Epithelial cell of esophagus (primary cell): ENCODE measurements at regions not wholly inside any gene's neighbourhood (a gene's known extent, or its start where the extent isn't known, plus 50 kb on each side); places are given as distances from the start of the nearest gene placed in this dataset.

ENCODE experiments used
- DNase-seq: peaks from one replicate; pipeline ENCODE4 v3.0.0; 2010; ENCODE audit warnings: low read depth
- H3K4me3 ChIP-seq: 2 replicates; pipeline ENCODE4 v1.5.1; 2011; ENCODE audit warnings: mild to moderate bottlenecking, low read length, control low read depth
- TF ChIP-seq, protein P1 (sequence below): IDR thresholded peaks from 2 replicates; pipeline ENCODE4 v1.5.1; 2011; ENCODE audit warnings: low read depth, mild to moderate bottlenecking, low read length, control low read depth, inconsistent platforms; ENCODE audit not compliant: insufficient read depth; ENCODE audit errors: missing control alignments

DNA sequence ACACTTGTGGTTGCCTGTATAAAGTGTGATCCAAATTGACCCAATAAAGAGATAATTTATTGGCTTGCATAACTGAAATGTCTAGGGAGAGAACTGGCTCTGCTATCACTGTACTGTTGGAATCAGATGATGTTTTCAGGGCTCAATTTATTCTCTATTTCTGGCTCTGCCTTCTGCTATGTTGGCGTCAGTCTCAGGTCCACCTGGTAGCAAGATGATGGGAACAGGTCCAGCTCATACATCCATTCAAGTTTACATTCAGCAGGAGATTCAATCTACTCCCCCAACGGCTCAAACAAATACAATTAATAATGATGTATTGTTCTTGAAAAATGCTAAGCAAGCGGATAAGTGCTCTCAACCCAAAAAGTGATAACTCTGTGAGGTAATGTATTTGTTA lies 297.7 kb upstream of the SYT4 start:
- H3K4me3 ChIP-seq: no peak overlapping the region
- no peak for DNase-seq
- TF ChIP-seq, protein P1, sequence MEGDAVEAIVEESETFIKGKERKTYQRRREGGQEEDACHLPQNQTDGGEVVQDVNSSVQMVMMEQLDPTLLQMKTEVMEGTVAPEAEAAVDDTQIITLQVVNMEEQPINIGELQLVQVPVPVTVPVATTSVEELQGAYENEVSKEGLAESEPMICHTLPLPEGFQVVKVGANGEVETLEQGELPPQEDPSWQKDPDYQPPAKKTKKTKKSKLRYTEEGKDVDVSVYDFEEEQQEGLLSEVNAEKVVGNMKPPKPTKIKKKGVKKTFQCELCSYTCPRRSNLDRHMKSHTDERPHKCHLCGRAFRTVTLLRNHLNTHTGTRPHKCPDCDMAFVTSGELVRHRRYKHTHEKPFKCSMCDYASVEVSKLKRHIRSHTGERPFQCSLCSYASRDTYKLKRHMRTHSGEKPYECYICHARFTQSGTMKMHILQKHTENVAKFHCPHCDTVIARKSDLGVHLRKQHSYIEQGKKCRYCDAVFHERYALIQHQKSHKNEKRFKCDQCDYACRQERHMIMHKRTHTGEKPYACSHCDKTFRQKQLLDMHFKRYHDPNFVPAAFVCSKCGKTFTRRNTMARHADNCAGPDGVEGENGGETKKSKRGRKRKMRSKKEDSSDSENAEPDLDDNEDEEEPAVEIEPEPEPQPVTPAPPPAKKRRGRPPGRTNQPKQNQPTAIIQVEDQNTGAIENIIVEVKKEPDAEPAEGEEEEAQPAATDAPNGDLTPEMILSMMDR: no peak

DNA sequence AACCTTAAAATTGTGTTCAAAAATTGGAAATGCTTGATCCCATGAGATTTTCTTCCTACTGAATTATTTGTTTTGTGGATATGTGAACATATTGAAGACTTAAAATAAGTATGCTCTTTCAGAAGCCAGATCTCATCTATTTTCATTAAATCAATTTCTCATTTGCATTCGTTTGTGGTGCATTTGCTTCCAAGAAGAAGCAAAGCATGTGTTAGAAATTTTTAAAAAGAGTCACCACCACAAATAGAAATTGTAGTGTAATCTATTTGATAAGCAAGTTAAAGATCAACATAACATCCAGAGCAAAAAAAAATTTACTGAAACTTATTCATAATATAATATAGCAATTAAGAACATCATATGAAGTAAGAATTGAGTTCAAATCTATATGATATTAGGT lies 300.9 kb upstream of the SYT4 start:
- no peak for DNase-seq
- TF ChIP-seq, protein P1: no peak
- H3K4me3 ChIP-seq: no peak overlapping the region

DNA sequence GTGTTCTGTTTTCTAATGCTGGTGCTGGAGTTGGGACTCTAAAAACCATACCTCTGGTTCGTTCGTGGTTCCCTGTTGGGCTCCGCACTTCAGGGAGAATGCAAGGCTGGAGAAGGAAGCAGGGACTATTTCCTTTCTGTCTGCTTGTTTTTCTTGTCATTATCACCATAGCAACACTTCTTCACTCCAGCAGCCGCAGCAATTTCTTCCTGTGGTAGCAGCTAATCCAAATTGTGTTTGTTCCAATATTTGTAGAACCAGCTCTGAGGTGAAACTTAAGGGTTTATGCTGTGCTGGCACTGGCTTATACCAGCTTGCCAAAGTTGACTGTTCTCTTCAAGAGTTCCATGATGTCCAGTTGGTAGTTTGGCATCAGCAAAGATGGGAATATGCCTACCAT lies 301.4 kb upstream of the SYT4 start:
- TF ChIP-seq, protein P1: no peak
- DNase-seq: no peak
- H3K4me3 ChIP-seq: no peak overlapping the region

DNA sequence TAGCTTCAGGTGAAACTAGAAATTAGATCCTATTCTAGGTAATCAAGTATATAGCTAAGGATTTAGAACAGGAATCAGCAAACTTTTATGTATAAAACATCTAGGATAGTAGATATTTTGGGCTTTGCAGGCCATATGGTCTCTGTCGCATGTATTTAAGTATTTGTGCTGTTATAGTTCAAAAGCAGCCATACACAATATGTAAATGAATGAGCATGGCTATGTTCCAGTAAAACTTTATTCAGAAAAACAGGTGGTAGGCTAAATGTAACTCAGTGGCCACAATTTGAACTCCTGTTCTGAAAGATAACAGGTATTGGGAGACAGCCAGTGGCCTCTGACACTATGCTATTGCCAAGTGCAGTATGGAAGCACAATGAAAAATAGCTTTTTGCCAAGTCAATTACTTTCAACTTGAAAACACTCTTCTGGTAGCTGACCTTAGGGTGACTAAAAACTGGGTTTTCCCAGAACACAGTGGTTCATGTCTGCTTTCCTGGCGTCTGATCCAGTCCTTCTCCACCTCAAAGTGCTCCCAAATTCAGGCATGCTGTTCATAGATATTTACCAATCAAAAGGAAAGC lies 304.7 kb upstream of the SYT4 start:
- TF ChIP-seq, protein P1: no peak
- DNase-seq: no peak
- H3K4me3 ChIP-seq: no peak overlapping the region

DNA sequence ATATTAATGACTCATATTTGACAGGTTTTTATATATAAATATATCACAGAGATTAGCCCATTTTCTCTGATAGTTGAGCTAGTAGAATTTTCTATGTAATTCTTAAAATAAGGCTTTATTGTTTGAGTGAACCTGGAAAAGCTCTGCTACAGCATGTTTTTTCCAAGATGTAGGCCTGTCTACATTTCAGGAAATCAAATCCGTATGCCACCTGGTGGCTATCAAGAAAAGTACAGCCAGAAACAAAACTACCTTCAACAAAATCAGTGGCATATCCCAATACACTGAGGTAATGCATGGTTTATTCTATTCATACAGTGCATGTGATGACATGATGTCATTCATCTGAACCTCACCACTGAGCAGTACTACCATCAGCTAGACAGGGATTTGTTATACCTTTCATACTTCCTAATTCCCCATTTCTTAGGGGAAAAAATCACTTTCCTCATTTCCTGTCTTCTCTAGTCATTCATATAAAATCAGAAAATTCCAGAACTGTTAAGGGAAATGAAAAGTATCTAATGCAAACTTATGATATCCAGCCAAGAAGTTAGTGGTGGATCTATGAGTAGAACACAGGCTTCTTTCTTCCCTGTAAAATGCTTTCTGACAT lies 310.4 kb upstream of the SYT4 start:
- DNase-seq: peak; percentile 54
- TF ChIP-seq, protein P1: peak; percentile 81
- H3K4me3 ChIP-seq: no peak overlapping the region

DNA sequence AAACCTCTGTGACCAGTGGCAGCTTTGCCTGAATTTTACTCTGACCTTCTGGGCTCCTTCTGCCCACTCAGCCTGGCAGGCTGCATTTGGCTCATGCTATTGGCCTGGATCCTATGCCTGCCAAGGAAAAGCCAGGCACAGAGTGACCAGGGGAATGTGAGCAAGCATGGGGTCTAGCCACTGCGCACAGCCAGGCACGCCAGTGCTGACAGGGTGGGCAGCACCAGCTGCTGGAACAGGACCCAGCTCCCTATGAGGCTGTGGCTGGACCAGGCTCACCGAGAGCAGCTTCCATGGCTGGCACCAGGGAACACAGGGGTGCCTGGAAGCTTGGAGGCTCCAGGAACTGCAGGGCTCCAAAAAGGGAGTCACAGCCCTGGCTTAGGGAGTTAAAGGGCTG lies 311.5 kb upstream of the SYT4 start:
- DNase-seq: no peak
- H3K4me3 ChIP-seq: no peak overlapping the region
- TF ChIP-seq, protein P1: no peak

DNA sequence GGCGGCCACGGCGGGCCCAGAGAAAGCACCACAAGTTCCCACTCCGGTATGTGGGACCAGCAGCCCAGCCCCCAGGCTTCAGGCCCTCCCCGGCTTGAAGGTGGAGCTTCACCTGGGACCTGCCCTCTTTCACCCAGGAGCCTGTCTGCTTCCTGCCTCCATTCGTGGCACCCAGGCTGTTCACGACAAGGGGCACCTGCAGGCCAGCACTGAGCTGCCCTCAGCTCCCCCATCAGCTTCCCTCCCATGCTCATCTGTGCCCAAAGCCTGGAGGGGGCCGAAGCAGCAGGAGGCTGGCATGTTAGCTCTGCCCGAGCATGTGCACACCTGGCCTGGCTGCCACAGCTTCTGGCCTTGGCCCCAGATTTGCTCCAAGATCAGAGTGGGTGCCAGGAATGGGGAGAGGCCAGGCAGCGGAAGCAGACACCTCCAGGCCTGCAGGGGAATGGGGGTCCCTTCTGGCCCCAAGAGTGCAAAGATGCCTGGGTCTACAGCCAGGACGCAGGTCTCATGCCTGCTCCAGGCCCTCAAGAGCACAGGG lies 312.4 kb upstream of the SYT4 start:
- no peak overlapping the region for H3K4me3 ChIP-seq
- TF ChIP-seq, protein P1: no peak
- no peak for DNase-seq
